ENCODE measurements at regions not wholly inside any gene's neighbourhood (a gene's known extent, or its start where the extent isn't known, plus 50 kb on each side); places are given as distances from the start of the nearest gene placed in this dataset.

DNA sequence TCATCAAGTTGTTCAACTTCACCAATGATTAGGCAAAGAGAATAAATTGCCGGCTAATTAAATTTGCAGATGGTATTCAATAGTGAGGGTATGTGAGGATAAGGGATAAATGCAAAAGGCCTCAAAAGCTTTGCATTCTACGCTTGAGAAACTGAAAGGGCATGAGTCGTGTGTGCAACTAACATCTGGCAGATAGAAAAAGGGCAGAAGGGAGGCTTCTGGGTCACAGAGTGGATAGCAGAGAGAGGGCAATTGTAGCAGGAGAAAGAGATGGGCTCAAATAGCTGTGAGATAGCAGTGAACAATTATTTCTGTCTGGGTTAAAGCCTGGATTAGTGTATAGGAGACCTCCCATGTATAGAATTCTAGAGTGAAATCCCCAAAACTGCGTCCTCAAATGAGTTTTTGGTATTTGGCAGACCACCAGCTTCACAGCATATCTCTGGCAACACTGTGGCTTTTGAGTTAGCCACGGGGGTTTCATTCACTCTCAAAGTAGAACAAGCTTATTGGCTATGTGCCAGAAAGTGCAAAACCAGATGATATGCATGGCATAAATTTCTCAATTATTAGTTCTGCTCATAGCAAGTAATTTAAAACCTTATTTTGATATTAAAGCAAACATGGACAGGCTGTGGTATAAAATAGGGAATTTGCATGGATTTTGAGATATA is 586.3 kb downstream of the BRINP1 start:
- Mint-ChIP-seq H3K27me3 (ENCODE audit: low read depth) (no peaks in the 10 kb centered on the region), H3K36me3 (ENCODE audit: low read depth) (no peaks in the 10 kb centered on the region), H3K4me3 (no peak overlapping the region), H3K9me3 (peaks cover 2% of the 10 kb centered on the region), H3K4me1 (peaks cover 53% of the 10 kb centered on the region), H3K27ac (ENCODE audit: unreplicated experiment) (no peak overlapping the region)
- no peak for DNase-seq (ENCODE audit: low read depth, low spot score)
- TF ChIP-seq CTCF (conservative IDR thresholded peaks at IDR 0.05): no peak

GRCh38 chr9:118784033-118784432 is 585.2 kb downstream of the BRINP1 start:
- H3K36me3 Mint-ChIP-seq (ENCODE audit: low read depth): no peaks in the 10 kb centered on the region
- no peak for DNase-seq (ENCODE audit: low read depth, low spot score)
- peaks cover 57% of the 10 kb centered on the region for H3K4me1 Mint-ChIP-seq
- H3K9me3 Mint-ChIP-seq: peaks cover 2% of the 10 kb centered on the region
- H3K4me3 Mint-ChIP-seq: no peak overlapping the region
- no peaks in the 10 kb centered on the region for H3K27me3 Mint-ChIP-seq (ENCODE audit: low read depth)
- peak overlapping the region; percentile 15 for H3K27ac Mint-ChIP-seq (ENCODE audit: unreplicated experiment)
- TF ChIP-seq CTCF (conservative IDR thresholded peaks at IDR 0.05): no peak

DNA sequence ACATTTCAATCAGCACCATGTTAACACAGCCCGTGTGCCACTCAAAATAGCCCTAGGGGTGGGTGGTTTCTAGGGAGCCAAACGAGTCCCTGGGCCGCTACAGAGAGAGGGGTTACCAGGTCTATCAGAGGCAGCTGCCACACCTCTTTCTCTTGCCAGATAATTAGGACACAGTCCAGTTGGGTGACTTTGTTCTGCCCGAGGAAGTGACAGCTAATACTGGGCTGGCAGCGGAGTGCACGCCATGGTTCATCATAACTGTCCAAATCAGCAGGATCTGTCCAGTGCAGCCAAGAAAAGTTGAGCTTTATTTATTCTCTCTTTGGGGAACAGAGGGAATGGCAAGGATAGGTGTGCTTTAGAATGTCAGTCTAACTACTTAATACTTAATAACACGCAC is 583.8 kb downstream of the BRINP1 start:
- H3K4me3 Mint-ChIP-seq: no peak overlapping the region
- no peak for TF ChIP-seq CTCF (conservative IDR thresholded peaks at IDR 0.05)
- DNase-seq (ENCODE audit: low read depth, low spot score): no peak
- H3K27me3 Mint-ChIP-seq (ENCODE audit: low read depth): no peaks in the 10 kb centered on the region
- no peak overlapping the region for H3K27ac Mint-ChIP-seq (ENCODE audit: unreplicated experiment)
- no peaks in the 10 kb centered on the region for H3K36me3 Mint-ChIP-seq (ENCODE audit: low read depth)
- peaks cover 55% of the 10 kb centered on the region for H3K4me1 Mint-ChIP-seq
- peaks cover under 1% of the 10 kb centered on the region for H3K9me3 Mint-ChIP-seq

DNA sequence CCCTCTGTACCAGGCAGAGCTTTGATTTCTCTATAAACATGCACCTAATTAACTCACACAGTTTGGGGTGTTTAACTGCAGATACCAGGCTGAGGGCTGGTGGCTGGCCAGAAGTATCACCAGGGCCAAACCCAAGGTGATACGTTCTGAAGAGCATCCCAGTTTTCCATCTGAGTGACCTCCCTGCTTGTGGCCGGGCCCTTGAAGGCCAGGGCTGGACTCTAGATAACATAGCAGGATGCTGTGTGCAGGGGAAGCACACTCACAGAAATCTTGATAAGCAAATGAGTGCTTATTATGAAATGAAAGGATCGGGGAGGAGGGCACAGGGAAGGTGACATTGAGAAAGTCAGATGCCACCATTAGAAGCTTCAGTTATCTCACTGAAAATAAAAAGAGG is 582.4 kb downstream of the BRINP1 start:
- TF ChIP-seq CTCF (conservative IDR thresholded peaks at IDR 0.05): no peak
- no peak for DNase-seq (ENCODE audit: low read depth, low spot score)
- Mint-ChIP-seq H3K9me3 (peaks cover 6% of the 10 kb centered on the region), H3K27me3 (ENCODE audit: low read depth) (no peaks in the 10 kb centered on the region), H3K4me1 (peaks cover 55% of the 10 kb centered on the region), H3K4me3 (peak overlapping the region; percentile 4), H3K36me3 (ENCODE audit: low read depth) (no peaks in the 10 kb centered on the region), H3K27ac (ENCODE audit: unreplicated experiment) (peak overlapping the region; percentile 87)

DNA sequence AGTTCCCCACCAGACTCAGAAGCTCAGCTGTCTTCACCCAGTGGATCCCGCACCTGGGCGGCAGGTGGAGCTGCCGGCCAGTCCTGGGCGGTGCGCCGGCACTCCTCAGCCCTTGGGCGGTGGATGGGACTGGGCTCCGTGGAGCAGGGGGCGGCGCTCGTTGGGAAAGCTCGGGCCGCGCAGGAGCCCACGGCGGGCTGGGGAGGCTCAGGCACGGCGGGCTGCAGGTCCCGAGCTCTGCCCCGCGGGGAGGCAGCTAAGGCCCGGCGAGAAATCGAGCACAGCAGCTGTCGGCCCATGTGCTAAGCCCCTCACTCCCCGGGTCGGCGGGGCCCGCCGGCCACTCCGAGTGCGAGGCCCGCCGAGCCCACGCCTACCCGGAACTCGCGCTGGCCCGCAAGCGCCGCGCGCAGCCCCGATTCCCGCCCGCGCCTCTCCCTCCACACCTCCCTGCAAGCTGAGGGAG is 560.0 kb downstream of the BRINP1 start:
- H3K27me3 Mint-ChIP-seq (ENCODE audit: low read depth): no peaks in the 10 kb centered on the region
- H3K27ac Mint-ChIP-seq (ENCODE audit: unreplicated experiment): no peak overlapping the region
- peak overlapping the region; percentile 65 for H3K4me3 Mint-ChIP-seq
- H3K36me3 Mint-ChIP-seq (ENCODE audit: low read depth): peaks cover 3% of the 10 kb centered on the region
- no peaks in the 10 kb centered on the region for H3K4me1 Mint-ChIP-seq
- DNase-seq (ENCODE audit: low read depth, low spot score): no peak
- H3K9me3 Mint-ChIP-seq: peaks cover 8% of the 10 kb centered on the region
- peak; percentile 72 for TF ChIP-seq CTCF (conservative IDR thresholded peaks at IDR 0.05)
